ENCODE measurements at regions not wholly inside any gene's neighbourhood (a gene's known extent, or its start where the extent isn't known, plus 50 kb on each side); places are given as distances from the start of the nearest gene placed in this dataset.
"Not testable (repeated sequence)": the region's sequence is repeated elsewhere in the genome, so short reads cannot be mapped to it uniquely, and the experiment has no call there.

GRCh38 chr9:95780121-95780520 is 95.4 kb upstream of the ERCC6L2 start:
- ATAC-seq, result no peak
- BruUV-seq (replicated peaks), result no TSS peak
- no peaks in the 10 kb centered on the region for H3K27me3 ChIP-seq (ENCODE audit: low read length)
- H3K9me3 ChIP-seq (ENCODE audit: low read length), result no peaks in the 10 kb centered on the region
- no peak overlapping the region for H3K4me2 ChIP-seq (ENCODE audit: low read length)
- CTCF ChIA-PET, result no interaction called here
- intact Hi-C loops (cut with micrococcal nuclease), result no loop called here
- no peaks in the 10 kb centered on the region for H3K36me3 ChIP-seq (ENCODE audit: low read depth, low read length)
- H3K4me1 ChIP-seq (ENCODE audit: insufficient read depth, low read length), result no peaks in the 10 kb centered on the region
- POLR2A ChIA-PET (ENCODE audit: unreplicated experiment), result no interaction called here
- H2AFZ ChIP-seq (ENCODE audit: low read length), result no peak overlapping the region
- H3K4me3 ChIP-seq (ENCODE audit: low read length), result no peak overlapping the region
- no peak for DNase-seq
- no peaks in the 10 kb centered on the region for H3K79me2 ChIP-seq (ENCODE audit: low read length)
- H3K9me2 ChIP-seq (replicated peaks; ENCODE audit: low read length), result no peaks in the 10 kb centered on the region
- H3K9ac ChIP-seq (ENCODE audit: low read length), result no peak overlapping the region
- no peak overlapping the region for H3K27ac ChIP-seq (ENCODE audit: low read length)
- H3F3A ChIP-seq (ENCODE audit: low read length, unreplicated experiment), result no peaks in the 10 kb centered on the region
- no peaks in the 10 kb centered on the region for H4K20me1 ChIP-seq (ENCODE audit: low read length)
- TF ChIP-seq EZH2phosphoT487 (IDR thresholded peaks at IDR 0.05; ENCODE audit: borderline replicate concordance, low read length) (no peak), EZH2 (IDR thresholded peaks at IDR 0.05; ENCODE audit: low read length, unreplicated experiment) (no peak), CTCF (conservative IDR thresholded peaks at IDR 0.05; ENCODE audit: low read depth, low read length) (no peak)

- H3K9ac ChIP-seq (ENCODE audit: low read length); H3K79me2 ChIP-seq (ENCODE audit: low read length); H3K9me2 ChIP-seq (replicated peaks; ENCODE audit: low read length); intact Hi-C loops (cut with micrococcal nuclease); H3K4me1 ChIP-seq (ENCODE audit: insufficient read depth, low read length); BruUV-seq (replicated peaks); H3K4me2 ChIP-seq (ENCODE audit: low read length); H3F3A ChIP-seq (ENCODE audit: low read length, unreplicated experiment); DNase-seq; H3K27me3 ChIP-seq (ENCODE audit: low read length); H3K36me3 ChIP-seq (ENCODE audit: low read depth, low read length); POLR2A ChIA-PET (ENCODE audit: unreplicated experiment); H3K9me3 ChIP-seq (ENCODE audit: low read length); H3K27ac ChIP-seq (ENCODE audit: low read length); CTCF ChIA-PET; H4K20me1 ChIP-seq (ENCODE audit: low read length); H3K4me3 ChIP-seq (ENCODE audit: low read length); H2AFZ ChIP-seq (ENCODE audit: low read length); ATAC-seq: not testable (repeated sequence)
These were observed 95.9 kb upstream of the ERCC6L2 start for GRCh38 chr9:95779597-95779996.

- no peaks in the 10 kb centered on the region for H4K20me1 ChIP-seq (ENCODE audit: low read length)
- H3K36me3 ChIP-seq (ENCODE audit: low read depth, low read length), result no peaks in the 10 kb centered on the region
- ChIA-PET POLR2A (ENCODE audit: unreplicated experiment) (no interaction called here), CTCF (no interaction called here)
- DNase-seq (no peak), ATAC-seq (no peak)
- no peaks in the 10 kb centered on the region for H3K4me1 ChIP-seq (ENCODE audit: insufficient read depth, low read length)
- H3K27me3 ChIP-seq (ENCODE audit: low read length), result no peaks in the 10 kb centered on the region
- H3K9me2 ChIP-seq (replicated peaks; ENCODE audit: low read length), result no peaks in the 10 kb centered on the region
- no peak overlapping the region for H3K4me2 ChIP-seq (ENCODE audit: low read length)
- no peak overlapping the region for H2AFZ ChIP-seq (ENCODE audit: low read length)
- no peak overlapping the region for H3K9ac ChIP-seq (ENCODE audit: low read length)
- no peaks in the 10 kb centered on the region for H3F3A ChIP-seq (ENCODE audit: low read length, unreplicated experiment)
- no peak overlapping the region for H3K4me3 ChIP-seq (ENCODE audit: low read length)
- H3K79me2 ChIP-seq (ENCODE audit: low read length), result no peaks in the 10 kb centered on the region
- intact Hi-C loops (cut with micrococcal nuclease), result no loop called here
- TF ChIP-seq EZH2 (IDR thresholded peaks at IDR 0.05; ENCODE audit: low read length, unreplicated experiment), result no peak
- TF ChIP-seq CTCF (conservative IDR thresholded peaks at IDR 0.05; ENCODE audit: low read depth, low read length), result no peak
- no peak for TF ChIP-seq EZH2phosphoT487 (IDR thresholded peaks at IDR 0.05; ENCODE audit: borderline replicate concordance, low read length)
- no peak overlapping the region for H3K27ac ChIP-seq (ENCODE audit: low read length)
- no TSS peak for BruUV-seq (replicated peaks)
- H3K9me3 ChIP-seq (ENCODE audit: low read length), result no peaks in the 10 kb centered on the region
These were observed 96.5 kb upstream of the ERCC6L2 start for GRCh38 chr9:95778957-95779356.

Measured in PC-3 (cell line).